ENCODE measurements at regions not wholly inside any gene's neighbourhood (a gene's known extent, or its start where the extent isn't known, plus 50 kb on each side); places are given as distances from the start of the nearest gene placed in this dataset.
A peak's percentile ranks its signal among the peaks of the same experiment; 100 is the strongest.
"Not testable (repeated sequence)": the region's sequence is repeated elsewhere in the genome, so short reads cannot be mapped to it uniquely, and the experiment has no call there.

GRCh38 chr14:29005647-29006046, 239.1 kb downstream of the FOXG1 start:
- no peak for TF ChIP-seq CTCF (IDR thresholded peaks at IDR 0.05; ENCODE audit: unreplicated experiment in 3 of 3)
- H3K9me3 Mint-ChIP-seq, result peaks cover 11% of the 10 kb centered on the region
- no peaks in the 10 kb centered on the region for H3K27me3 Mint-ChIP-seq (ENCODE audit: low read depth)
- H3K4me1 Mint-ChIP-seq, result no peaks in the 10 kb centered on the region
- no peak overlapping the region for H3K4me3 Mint-ChIP-seq
- no peaks in the 10 kb centered on the region for H3K36me3 Mint-ChIP-seq (ENCODE audit: low read depth)
- H3K27ac Mint-ChIP-seq, result no peak overlapping the region

GRCh38 chr14:29007990-29008389, 241.4 kb downstream of the FOXG1 start:
- no peak for TF ChIP-seq CTCF (IDR thresholded peaks at IDR 0.05; ENCODE audit: unreplicated experiment in 3 of 3)
- Mint-ChIP-seq H3K9me3 (peaks cover 9% of the 10 kb centered on the region), H3K27ac (no peak overlapping the region), H3K4me3 (no peak overlapping the region), H3K36me3 (ENCODE audit: low read depth) (no peaks in the 10 kb centered on the region), H3K4me1 (no peaks in the 10 kb centered on the region), H3K27me3 (ENCODE audit: low read depth) (no peaks in the 10 kb centered on the region)

GRCh38 chr14:29016050-29016900, 249.7 kb downstream of the FOXG1 start:
- Mint-ChIP-seq H3K9me3 (peaks cover 1% of the 10 kb centered on the region), H3K36me3 (ENCODE audit: low read depth) (no peaks in the 10 kb centered on the region), H3K27ac (no peak overlapping the region), H3K27me3 (ENCODE audit: low read depth) (no peaks in the 10 kb centered on the region), H3K4me1 (no peaks in the 10 kb centered on the region), H3K4me3 (no peak overlapping the region)
- peak; percentile 71 to 75 (median 75) for TF ChIP-seq CTCF (IDR thresholded peaks at IDR 0.05; ENCODE audit: unreplicated experiment in 3 of 3)

GRCh38 chr14:29023505-29023904, 256.9 kb downstream of the FOXG1 start:
- not testable (repeated sequence) for H3K27ac Mint-ChIP-seq

GRCh38 chr14:29027441-29027840, 260.9 kb downstream of the FOXG1 start:
- not testable (repeated sequence) for H3K4me1 Mint-ChIP-seq; H3K27me3 Mint-ChIP-seq (ENCODE audit: low read depth); H3K27ac Mint-ChIP-seq; H3K4me3 Mint-ChIP-seq; H3K36me3 Mint-ChIP-seq (ENCODE audit: low read depth)
- peaks cover 36% of the 10 kb centered on the region for H3K9me3 Mint-ChIP-seq

More at GRCh38 chr14:29023505-29023904, 256.9 kb downstream of the FOXG1 start:
- not testable (repeated sequence) for H3K4me3 Mint-ChIP-seq; H3K36me3 Mint-ChIP-seq (ENCODE audit: low read depth); H3K27me3 Mint-ChIP-seq (ENCODE audit: low read depth); H3K4me1 Mint-ChIP-seq
- peaks cover 34% of the 10 kb centered on the region for H3K9me3 Mint-ChIP-seq

GRCh38 chr14:29027941-29028705, 261.5 kb downstream of the FOXG1 start:
- peaks cover 36% of the 10 kb centered on the region for H3K9me3 Mint-ChIP-seq
- H3K27ac Mint-ChIP-seq; H3K4me1 Mint-ChIP-seq; H3K4me3 Mint-ChIP-seq; H3K36me3 Mint-ChIP-seq (ENCODE audit: low read depth); H3K27me3 Mint-ChIP-seq (ENCODE audit: low read depth): not testable (repeated sequence)

GRCh38 chr14:29028973-29029582, 262.5 kb downstream of the FOXG1 start:
- TF ChIP-seq CTCF (IDR thresholded peaks at IDR 0.05; ENCODE audit: unreplicated experiment in 3 of 3), result no peak
- H3K9me3 Mint-ChIP-seq, result peaks cover 28% of the 10 kb centered on the region

More at GRCh38 chr14:29028973-29029582, 262.5 kb downstream of the FOXG1 start:
- peak overlapping the region in 1 of 3 experiments; percentile 54 for H3K27ac Mint-ChIP-seq
- peaks cover 3% of the 10 kb centered on the region for H3K36me3 Mint-ChIP-seq (ENCODE audit: low read depth)
- H3K4me1 Mint-ChIP-seq, result no peaks in the 10 kb centered on the region
- no peak overlapping the region for H3K4me3 Mint-ChIP-seq
- H3K27me3 Mint-ChIP-seq (ENCODE audit: low read depth), result no peaks in the 10 kb centered on the region

Data from nephron (organoid).